GM13976 (cell line): ENCODE measurements at regions not wholly inside any gene's neighbourhood (a gene's known extent, or its start where the extent isn't known, plus 50 kb on each side); places are given as distances from the start of the nearest gene placed in this dataset.

Experiments used
- DNase-seq: peaks from one replicate; pipeline ENCODE4 v3.0.0; 2012; ENCODE audit warnings: low spot score
- CTCF ChIP-seq: IDR thresholded peaks from 2 replicates; pipeline ENCODE4 v1.5.1; 2012; ENCODE audit warnings: borderline replicate concordance, mild to moderate bottlenecking; ENCODE audit not compliant: insufficient read depth; ENCODE audit errors: extremely low read depth, missing control alignments, control extremely low read depth
- in situ Hi-C: fragments of 300-500 bp; cut with MboI; formaldehyde crosslinking; loops from one replicate; pipeline ENCODE4 v1.12.0; 2022; ENCODE audit warnings: low sequenced_read_pairs, mixed read lengths, inconsistent platforms; ENCODE audit not compliant: unreplicated experiment

- in situ Hi-C loops, result no loop called here
- no peak for DNase-seq
- TF ChIP-seq CTCF, result no peak
Measured at GRCh38 chr5:172564883-172565282, 76.2 kb upstream of the NEURL1B start.

GRCh38 chr5:172564188-172564587 is 76.9 kb upstream of the NEURL1B start:
- in situ Hi-C loops, result no loop called here
- no peak for DNase-seq
- no peak for TF ChIP-seq CTCF

- TF ChIP-seq CTCF, result no peak
- in situ Hi-C loops, result no loop called here
- DNase-seq, result no peak
Measured at GRCh38 chr5:172562443-172562842, 78.6 kb upstream of the NEURL1B start.

- in situ Hi-C loops, result no loop called here
- TF ChIP-seq CTCF, result no peak
- no peak for DNase-seq
Measured at GRCh38 chr5:172561151-172561550, 79.9 kb upstream of the NEURL1B start.

- no peak for TF ChIP-seq CTCF
- DNase-seq, result no peak
- in situ Hi-C loops, result no loop called here
Measured at GRCh38 chr5:172559004-172559932, 81.8 kb upstream of the NEURL1B start.

- no peak for TF ChIP-seq CTCF
- in situ Hi-C loops, result no loop called here
- no peak for DNase-seq
Measured at GRCh38 chr5:172558076-172558976, 82.7 kb upstream of the NEURL1B start.
